ENCODE measurements at regions not wholly inside any gene's neighbourhood (a gene's known extent, or its start where the extent isn't known, plus 50 kb on each side); places are given as distances from the start of the nearest gene placed in this dataset.

DNA sequence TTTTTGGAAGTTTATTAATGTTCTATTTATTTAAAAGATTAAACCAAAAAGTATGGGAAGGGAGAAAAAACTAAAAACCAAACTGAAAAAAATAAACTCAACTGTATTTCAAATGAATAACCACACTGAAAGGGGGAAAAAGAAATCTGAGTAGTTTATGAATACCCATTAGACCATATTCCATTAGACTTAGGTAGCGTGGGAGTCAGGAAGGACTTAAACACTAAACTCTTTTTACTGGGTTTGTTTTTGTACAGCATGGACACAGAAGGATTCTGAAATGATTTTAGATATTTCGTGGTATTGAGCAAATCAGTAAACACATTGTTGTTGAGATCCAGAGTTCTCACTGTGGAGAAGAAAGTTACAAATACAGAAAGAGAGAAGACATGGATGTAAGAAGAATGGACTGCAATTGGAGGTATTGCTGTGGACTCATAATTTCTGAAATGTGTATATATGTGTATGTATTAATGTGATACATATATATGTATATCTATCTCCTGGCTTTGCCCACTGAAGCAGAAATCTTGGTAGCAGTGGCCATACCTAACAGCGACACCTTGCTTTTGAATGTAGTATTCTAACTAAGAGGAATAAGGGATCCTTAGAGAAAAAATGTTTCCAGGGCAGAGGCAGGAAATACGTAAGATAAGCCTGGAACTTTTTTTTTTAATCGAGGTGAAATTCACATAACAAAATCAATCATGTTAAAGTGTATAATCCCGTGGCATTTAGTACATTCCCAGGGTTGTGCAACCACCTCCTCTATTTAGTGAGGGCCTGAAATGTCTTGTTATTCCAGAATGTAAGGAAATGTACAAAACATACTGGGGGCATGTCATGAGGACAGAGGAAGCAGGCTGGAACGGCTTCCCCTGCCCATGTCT is 228.8 kb downstream of the SMARCA2 start:
- H4K20me1 ChIP-seq (replicated peaks; ENCODE audit: control insufficient read depth, extremely low read depth, insufficient read depth, low read length): no peaks in the 10 kb centered on the region
- H3K79me2 ChIP-seq (ENCODE audit: control insufficient read depth, insufficient read depth, low read length): no peaks in the 10 kb centered on the region
- peak; percentile 59 for DNase-seq (ENCODE audit: low read depth, low spot score)
- TF ChIP-seq, protein P1, sequence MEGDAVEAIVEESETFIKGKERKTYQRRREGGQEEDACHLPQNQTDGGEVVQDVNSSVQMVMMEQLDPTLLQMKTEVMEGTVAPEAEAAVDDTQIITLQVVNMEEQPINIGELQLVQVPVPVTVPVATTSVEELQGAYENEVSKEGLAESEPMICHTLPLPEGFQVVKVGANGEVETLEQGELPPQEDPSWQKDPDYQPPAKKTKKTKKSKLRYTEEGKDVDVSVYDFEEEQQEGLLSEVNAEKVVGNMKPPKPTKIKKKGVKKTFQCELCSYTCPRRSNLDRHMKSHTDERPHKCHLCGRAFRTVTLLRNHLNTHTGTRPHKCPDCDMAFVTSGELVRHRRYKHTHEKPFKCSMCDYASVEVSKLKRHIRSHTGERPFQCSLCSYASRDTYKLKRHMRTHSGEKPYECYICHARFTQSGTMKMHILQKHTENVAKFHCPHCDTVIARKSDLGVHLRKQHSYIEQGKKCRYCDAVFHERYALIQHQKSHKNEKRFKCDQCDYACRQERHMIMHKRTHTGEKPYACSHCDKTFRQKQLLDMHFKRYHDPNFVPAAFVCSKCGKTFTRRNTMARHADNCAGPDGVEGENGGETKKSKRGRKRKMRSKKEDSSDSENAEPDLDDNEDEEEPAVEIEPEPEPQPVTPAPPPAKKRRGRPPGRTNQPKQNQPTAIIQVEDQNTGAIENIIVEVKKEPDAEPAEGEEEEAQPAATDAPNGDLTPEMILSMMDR (IDR thresholded peaks at IDR 0.05; ENCODE audit: extremely low read depth in 1 of 2, insufficient read depth in 1 of 2, low read depth in 1 of 2, low read length in 2 of 2): peak in 1 of 2 donors; percentile 11
- TF ChIP-seq, protein P2, sequence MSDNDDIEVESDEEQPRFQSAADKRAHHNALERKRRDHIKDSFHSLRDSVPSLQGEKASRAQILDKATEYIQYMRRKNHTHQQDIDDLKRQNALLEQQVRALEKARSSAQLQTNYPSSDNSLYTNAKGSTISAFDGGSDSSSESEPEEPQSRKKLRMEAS (IDR thresholded peaks at IDR 0.05; ENCODE audit: insufficient read depth, insufficient read length): no peak
- POLR2A ChIA-PET: no interaction called here
- intact Hi-C loops (cut with micrococcal nuclease): loop anchor here (5.0 kb wide), 3 partner anchors 37 to 483 kb away; no protein-coding TSS in a partner anchor
- no peak overlapping the region for H3K27ac ChIP-seq (ENCODE audit: insufficient read depth, low read depth, low read length)
- dilution Hi-C loops (cut with MboI; ENCODE audit: extremely low pct_ligation_motif_present, low sequenced_read_pairs): no loop called here
- no peak overlapping the region for H2AFZ ChIP-seq (ENCODE audit: low read depth, low read length)
- no peaks in the 10 kb centered on the region for H3K9me3 ChIP-seq (replicated peaks; ENCODE audit: control insufficient read depth, insufficient read depth, low read length)
- H3K4me1 ChIP-seq (ENCODE audit: control insufficient read depth, extremely low read depth, insufficient read depth, low read length): peaks cover 14% of the 10 kb centered on the region
- H3K9me1 ChIP-seq (replicated peaks; ENCODE audit: control insufficient read depth, extremely low read depth, insufficient read depth, low read length): no peaks in the 10 kb centered on the region
- peaks cover 0 to 2% of the 10 kb centered on the region in 2 experiments for H3K27me3 ChIP-seq (ENCODE audit: control insufficient read depth in 2 of 2, insufficient read depth in 2 of 2, low read length in 2 of 2)
- no peak overlapping the region for H3K4me3 ChIP-seq (replicated peaks in 1 of 3; ENCODE audit: insufficient read depth in 1 of 3, low read depth in 1 of 3, low read length in 3 of 3)
- no peak overlapping the region for H3K9ac ChIP-seq (replicated peaks; ENCODE audit: extremely low read depth, insufficient read depth, low read length)
- H3K4me2 ChIP-seq (ENCODE audit: insufficient read depth, low read length): no peak overlapping the region
- CTCF ChIA-PET: interaction anchor here (2.9 kb wide), 1 partner anchor 485 kb away, joined by 16 read pairs; no protein-coding TSS in a partner anchor
- BruUV-seq (replicated peaks): no TSS peak
- FAIRE-seq: no peak
- H3K36me3 ChIP-seq (ENCODE audit: control insufficient read depth in 2 of 2, extremely low read depth in 1 of 2, insufficient read depth in 2 of 2, low read length in 2 of 2): no peaks in the 10 kb centered on the region

DNA sequence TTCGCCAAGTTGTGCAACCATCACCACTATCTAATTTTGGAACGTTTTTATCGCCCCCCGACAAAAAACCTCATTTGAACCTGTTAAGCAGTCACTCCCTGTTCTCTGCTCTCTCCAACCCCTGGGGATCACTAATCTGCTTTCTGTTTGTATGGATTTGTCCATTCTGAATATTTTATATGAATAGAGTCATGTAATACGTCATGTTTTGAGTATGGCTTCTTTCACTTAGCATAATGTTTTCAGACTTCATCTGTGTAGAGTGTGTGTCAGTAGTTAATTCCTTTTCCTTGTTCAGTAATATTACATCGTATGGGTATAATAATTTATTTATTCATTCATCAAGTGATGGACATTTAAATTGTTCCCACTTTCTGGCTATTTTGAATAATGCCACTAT is 232.2 kb downstream of the SMARCA2 start:
- intact Hi-C loops (cut with micrococcal nuclease): no loop called here
- ChIA-PET CTCF (interaction anchor here (0.8 kb wide), 1 partner anchor 17 kb away, joined by 3 read pairs; no protein-coding TSS in a partner anchor), POLR2A (no interaction called here)
- H3K27me3 ChIP-seq (ENCODE audit: control insufficient read depth in 2 of 2, insufficient read depth in 2 of 2, low read length in 2 of 2): peaks cover 0 to 2% of the 10 kb centered on the region in 2 experiments
- no peak overlapping the region for H3K4me3 ChIP-seq (replicated peaks in 1 of 3; ENCODE audit: insufficient read depth in 1 of 3, low read depth in 1 of 3, low read length in 3 of 3)
- no peak overlapping the region for H2AFZ ChIP-seq (ENCODE audit: low read depth, low read length)
- no TSS peak for BruUV-seq (replicated peaks)
- no peak overlapping the region for H3K9ac ChIP-seq (replicated peaks; ENCODE audit: extremely low read depth, insufficient read depth, low read length)
- no peak overlapping the region for H3K27ac ChIP-seq (ENCODE audit: insufficient read depth, low read depth, low read length)
- FAIRE-seq: no peak
- H3K9me3 ChIP-seq (replicated peaks; ENCODE audit: control insufficient read depth, insufficient read depth, low read length): no peaks in the 10 kb centered on the region
- H4K20me1 ChIP-seq (replicated peaks; ENCODE audit: control insufficient read depth, extremely low read depth, insufficient read depth, low read length): no peaks in the 10 kb centered on the region
- no peaks in the 10 kb centered on the region for H3K79me2 ChIP-seq (ENCODE audit: control insufficient read depth, insufficient read depth, low read length)
- no peak for TF ChIP-seq EZH2 (IDR thresholded peaks at IDR 0.05; ENCODE audit: borderline replicate concordance, low read depth, low read length, severe bottlenecking)
- no peak for TF ChIP-seq POLR2A (IDR thresholded peaks at IDR 0.05; ENCODE audit: low read depth, low read length)
- no peak for TF ChIP-seq POLR2AphosphoS5 (IDR thresholded peaks at IDR 0.05; ENCODE audit: insufficient read depth, low read depth, low read length)
- no peak for TF ChIP-seq JUN (IDR thresholded peaks at IDR 0.05; ENCODE audit: borderline replicate concordance, insufficient read depth, insufficient read length, low read depth)
- H3K9me1 ChIP-seq (replicated peaks; ENCODE audit: control insufficient read depth, extremely low read depth, insufficient read depth, low read length): no peaks in the 10 kb centered on the region
- H3K36me3 ChIP-seq (ENCODE audit: control insufficient read depth in 2 of 2, extremely low read depth in 1 of 2, insufficient read depth in 2 of 2, low read length in 2 of 2): no peaks in the 10 kb centered on the region
- dilution Hi-C loops (cut with MboI; ENCODE audit: extremely low pct_ligation_motif_present, low sequenced_read_pairs): no loop called here
- no peak for DNase-seq (ENCODE audit: low read depth, low spot score)
- H3K4me2 ChIP-seq (ENCODE audit: insufficient read depth, low read length): no peak overlapping the region
- H3K4me1 ChIP-seq (ENCODE audit: control insufficient read depth, extremely low read depth, insufficient read depth, low read length): peaks cover 3% of the 10 kb centered on the region
